A673 (cell line): ENCODE measurements at regions not wholly inside any gene's neighbourhood (a gene's known extent, or its start where the extent isn't known, plus 50 kb on each side); places are given as distances from the start of the nearest gene placed in this dataset.

Experiments used
- CTCF ChIP-seq: fragments of 300-800, 200-600 bp; sonication (generic); conservative IDR thresholded peaks from 2 replicates; pipeline ENCODE4 v1.5.1; 2017; ENCODE audit warnings: low read depth, mild to moderate bottlenecking, antibody characterized with exemption, low read length, moderate library complexity, mixed read lengths
- EZH2 ChIP-seq: fragments of 200-600 bp; sonication (generic); IDR thresholded peaks from 2 replicates; pipeline ENCODE4 v1.6.1; 2017; ENCODE audit warnings: borderline replicate concordance, low read depth, mild to moderate bottlenecking, mixed read lengths, antibody characterized with exemption, low read length; ENCODE audit not compliant: poor library complexity, severe bottlenecking

GRCh38 chr4:3657902-3658529 lies 108.2 kb upstream of the ADRA2C start:
- no peak for TF ChIP-seq CTCF
- TF ChIP-seq EZH2: no peak
